ENCODE measurements at regions not wholly inside any gene's neighbourhood (a gene's known extent, or its start where the extent isn't known, plus 50 kb on each side); places are given as distances from the start of the nearest gene placed in this dataset.
A peak's percentile ranks its signal among the peaks of the same experiment; 100 is the strongest.
"Not testable (repeated sequence)": the region's sequence is repeated elsewhere in the genome, so short reads cannot be mapped to it uniquely, and the experiment has no call there.

DNA sequence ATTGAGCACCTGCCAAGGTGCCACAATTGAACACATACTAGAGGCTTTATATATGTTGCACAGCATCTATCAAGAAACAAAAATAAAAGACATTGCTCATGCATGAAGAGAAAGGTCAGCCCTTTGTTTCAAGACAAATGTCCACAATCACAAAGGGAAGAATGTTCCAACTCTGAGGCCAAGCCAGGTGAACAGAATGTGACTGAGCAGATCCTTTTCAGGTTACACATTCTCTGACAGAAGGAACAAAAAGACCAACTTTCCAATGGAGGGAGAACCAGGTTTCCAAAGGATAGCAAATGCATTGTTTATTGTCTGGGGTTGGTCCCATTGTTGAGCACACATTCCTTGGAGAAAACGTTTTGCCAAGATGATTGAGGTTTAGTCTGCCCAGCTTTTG lies 50.2 kb upstream of the FAM174B start:
- no peak for DNase-seq

DNA sequence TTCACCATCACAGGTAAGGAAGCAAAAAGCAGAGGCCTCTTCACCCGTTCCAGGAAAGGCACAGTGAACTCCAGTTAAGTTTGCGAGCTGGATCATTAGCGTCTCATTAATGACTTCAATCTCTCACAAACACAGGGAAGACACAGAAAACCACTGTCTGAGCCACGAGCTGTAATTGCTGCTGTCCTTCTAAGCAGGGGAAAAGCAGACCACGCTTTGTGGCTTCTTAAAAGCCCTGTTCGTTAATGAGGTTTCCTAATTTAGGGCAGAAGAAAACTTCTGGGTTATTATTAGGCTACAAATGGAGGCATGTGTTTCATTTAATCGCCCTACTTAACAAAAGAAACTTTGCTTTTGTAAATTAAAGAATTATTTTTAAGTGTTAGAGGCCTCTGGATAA lies 50.6 kb upstream of the FAM174B start:
- DNase-seq: no peak

DNA sequence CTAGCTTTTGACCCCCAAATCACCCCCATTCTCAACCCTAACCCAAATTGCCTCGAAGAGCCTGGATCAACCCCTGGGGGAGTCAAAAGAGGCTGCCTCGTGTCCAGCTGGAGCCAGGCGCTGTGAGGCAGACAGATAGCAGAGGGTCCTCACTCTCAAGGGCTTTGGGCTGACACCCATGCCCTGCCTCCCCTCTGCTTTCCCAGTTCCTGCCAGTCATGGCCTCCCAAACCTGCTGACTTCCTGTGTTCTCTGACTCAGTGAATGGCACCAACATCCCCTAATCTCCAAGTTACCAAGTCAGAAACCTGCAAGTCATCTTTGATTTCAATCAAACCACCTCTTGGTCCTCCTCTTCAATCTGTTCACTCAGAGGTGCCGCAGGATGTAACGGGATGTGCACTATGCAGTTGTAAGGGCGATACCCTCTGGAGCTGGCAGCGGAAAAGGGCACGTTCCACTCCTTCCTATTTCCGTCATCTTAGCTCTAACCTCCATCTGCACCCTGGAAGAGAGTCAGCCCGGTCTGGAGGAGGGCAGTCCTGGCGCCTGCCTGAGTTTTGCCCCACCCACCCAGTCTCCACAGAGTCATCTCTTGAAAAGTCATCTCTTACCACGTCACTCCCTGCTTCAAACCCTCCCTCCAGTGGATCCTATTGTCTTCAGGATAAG lies 52.4 kb upstream of the FAM174B start:
- no peak for DNase-seq

DNA sequence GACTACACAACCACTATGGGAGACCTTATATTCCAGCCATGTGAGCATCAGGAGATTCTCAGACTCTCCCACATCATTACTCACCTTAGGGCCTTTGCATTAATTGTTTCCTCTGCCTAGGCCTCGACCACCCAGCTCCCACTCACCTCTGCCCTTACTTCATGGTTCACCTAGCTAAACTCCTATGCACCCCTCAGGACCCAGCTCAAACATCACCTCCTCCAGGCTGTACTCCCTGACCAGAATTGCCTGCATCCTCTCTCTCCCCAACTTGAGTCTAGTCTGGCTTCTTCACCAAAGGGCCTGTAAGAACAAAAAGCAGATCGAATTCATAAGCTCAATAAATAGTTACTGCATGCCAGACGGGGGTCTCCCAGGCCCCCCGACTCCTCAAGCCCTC lies 53.1 kb upstream of the FAM174B start:
- no peak for DNase-seq

DNA sequence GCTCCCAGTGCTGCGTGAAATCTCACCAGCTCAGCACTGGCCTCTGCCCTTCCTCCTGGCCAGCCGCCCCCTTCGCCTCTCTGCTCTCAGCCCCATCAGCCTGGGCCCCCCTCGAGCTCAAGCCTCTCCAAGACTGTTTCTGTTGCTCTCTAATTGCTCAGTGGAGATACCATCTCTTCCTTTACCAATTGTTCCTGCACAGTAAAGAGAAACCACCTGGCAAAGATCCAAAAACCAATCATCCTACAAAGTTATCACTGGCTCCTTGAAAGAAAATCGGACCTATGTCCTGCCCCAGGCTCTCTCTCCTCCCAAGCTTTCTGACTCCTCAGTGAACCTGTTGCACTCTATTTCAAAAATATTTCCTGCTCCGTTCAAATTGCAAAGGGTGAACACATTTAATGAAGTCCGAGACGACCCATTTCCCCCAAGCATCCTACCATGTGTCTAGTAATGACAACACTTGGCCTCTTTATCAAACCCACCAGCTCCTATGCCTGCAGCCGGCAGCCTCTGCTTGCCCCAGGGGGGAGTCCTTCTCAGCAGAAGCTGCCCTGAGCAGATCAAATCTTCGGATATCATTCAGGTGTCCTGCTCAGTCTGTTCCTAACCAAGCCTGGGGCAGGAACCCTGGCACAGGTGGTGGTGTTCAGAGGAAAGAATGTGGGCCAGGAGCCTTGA lies 53.7 kb upstream of the FAM174B start:
- DNase-seq: no peak

DNA sequence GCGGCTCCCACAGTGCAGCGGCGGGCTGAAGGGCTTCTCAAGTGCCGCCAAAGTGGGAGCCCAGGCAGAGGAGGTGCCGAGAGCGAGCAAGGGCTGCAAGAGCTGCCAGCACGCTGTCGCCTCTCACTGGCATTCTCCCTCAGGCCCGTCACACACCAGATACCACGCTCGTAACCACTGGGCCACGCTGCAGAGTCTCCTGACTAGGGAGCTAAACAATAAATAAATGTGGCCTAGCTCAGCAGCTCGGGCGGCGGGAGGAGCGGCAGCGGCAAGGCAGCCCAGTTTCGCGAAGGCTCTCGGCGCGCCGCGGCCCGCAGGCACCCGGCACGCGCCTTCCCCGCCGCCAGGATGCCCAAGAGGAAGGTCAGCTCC lies 55.9 kb upstream of the FAM174B start:
- no peak for DNase-seq

DNA sequence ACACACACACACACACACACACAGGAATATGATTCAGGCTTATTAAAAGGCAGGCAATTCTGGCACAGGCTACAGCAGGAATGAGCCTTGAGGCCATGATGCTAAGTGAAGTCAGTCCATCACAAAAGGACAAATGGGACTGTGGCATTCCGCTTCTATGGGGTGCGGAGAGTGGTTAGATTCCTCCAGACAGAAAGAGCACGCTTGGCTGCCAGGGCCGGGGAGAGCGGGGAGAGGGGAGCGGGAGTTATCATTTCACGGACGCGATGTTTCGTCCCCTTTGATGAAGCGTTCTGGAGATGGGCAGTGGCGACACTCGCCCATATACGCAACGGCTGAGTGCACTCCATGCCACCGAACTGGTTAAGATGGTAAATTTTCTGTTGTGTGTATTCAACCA lies 58.5 kb upstream of the FAM174B start:
- no peak for DNase-seq

DNA sequence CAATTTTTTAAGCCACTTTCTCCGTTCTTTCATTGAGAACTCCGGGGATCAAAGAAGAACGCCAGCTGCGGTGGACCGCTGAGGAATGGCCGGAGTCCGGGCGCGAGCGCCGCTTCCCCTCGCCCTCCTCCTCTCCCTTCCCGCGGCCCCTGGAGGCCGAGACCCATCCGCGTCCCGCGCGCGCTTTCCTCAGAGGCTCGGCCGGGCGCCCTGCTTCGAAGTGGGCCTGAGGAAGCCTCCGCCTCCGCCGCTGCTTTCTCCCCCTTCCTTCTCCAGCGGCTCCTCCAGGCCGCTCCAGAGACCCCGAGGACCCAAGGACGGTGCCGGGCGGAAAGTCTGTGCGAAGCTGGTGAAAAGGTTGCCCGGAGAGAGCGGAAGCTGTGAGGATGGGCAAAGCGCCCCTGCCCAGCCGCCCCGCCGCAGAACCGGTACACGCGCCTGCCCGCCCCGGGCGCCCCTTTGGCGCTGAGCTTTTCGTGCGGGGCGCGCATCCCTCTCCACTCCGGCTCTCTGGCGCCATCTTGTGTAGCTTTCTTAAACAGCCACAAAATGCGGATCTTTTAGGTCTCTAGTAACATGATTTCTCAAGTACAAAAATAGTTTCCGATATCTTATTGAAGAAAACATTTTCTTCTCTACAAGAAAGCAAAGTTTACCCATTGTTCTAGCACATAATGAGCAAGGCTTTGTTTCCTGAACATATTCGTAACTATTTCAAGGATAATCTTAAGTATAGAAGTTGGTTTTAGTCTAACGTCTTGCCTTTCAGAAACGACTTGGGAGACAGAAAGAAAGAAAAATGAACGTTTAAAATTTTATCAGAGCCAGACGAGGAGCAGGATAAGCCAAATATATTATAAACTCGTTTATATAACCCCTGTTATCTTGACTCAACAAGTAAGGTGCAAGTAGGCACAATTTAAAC lies 59.2 kb upstream of the FAM174B start:
- peak; percentile 73 for DNase-seq

DNA sequence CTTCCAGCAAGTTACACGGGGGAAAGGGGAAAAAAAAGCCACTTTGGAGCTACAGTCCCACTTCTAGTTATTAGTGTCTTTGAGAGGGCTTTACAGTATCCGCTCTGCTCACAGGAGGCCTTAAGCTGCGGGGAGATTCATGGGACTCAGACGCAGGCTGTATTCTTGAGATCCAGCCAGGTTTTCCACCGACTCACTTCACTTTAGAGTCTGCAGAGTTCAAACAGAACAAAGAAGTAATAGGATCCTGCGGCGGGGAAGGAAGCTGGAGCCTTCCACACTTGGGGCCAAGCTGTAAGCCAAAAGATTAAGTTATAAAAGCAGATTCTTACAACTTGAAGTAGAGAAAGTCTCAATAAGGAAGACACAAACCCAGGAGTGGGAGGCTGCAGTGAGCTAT lies 60.2 kb upstream of the FAM174B start:
- no peak for DNase-seq

DNA sequence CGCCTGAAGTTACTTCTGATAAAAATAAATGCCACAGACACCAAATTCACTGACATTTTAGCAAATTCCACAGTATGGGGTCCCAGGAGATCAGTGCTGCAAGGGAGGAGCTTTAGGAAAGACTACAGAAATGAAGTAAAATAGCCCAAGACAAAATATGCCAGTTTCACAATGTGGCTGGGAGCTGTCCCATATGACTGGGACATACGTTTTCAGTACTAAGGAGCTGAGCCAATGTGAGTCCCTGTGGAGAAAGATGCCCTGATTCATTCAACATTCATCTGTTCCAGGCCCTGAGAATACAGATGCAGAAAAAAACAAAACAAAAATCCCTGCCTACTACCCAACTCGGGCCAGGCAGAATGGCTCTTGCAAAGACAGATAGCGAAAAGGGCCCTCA lies 63.4 kb upstream of the FAM174B start:
- no peak for DNase-seq

DNA sequence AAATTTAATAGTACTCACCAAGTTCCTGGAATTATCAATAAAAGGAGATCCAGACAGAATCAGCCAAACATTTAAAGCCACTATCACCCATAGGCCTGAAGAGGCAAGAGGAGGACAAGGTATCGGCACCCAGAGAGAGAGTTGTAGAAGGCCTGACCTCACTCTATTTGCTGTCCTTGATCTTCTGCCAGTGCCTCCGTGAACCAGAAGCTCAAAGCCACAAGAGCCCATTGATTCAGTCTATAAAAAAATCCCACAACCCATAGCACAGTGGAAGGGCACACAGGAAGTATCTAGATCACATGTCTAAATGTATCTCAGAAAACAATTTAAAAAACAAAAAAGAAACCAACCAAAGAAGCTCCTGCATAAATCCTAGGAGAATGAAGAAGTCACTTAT lies 68.6 kb upstream of the FAM174B start:
- DNase-seq: no peak

DNA sequence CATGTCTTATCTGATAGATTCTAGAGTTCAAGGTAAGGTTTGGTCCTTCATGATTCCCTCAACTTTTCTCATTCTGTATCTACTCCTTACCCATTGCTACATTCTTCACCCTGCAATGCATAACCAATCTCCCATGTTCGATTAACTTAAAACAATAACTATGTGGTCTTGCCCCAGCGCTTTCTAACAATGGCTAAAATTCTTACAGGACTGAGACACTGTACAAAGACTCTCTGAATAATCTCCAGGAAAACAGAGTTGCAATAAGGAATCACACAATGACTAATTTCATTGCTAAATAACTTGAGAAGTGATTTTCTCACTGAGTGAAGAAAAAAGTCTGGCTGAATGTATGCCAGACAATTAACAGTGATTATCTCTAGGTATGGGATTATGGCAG lies 69.6 kb upstream of the FAM174B start:
- no peak for DNase-seq

DNA sequence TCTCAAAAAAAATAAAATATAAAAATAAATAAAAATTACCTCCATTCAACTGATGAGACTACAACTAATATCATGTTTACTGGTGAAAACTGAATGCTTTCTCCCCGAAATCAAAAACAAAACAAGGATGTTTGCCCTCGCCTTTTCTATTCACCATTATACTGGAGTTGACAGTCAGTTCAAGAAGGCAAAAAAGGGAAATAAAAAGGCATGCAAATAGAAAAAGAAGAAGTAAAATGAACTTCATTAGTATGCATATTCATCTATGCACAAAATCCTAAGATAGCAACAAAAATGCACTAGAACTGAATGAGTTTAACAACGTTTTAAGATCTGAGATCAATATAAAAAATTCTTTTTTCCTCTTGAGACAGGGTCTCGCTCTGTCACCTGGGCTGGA lies 72.7 kb upstream of the FAM174B start:
- DNase-seq: no peak

DNA sequence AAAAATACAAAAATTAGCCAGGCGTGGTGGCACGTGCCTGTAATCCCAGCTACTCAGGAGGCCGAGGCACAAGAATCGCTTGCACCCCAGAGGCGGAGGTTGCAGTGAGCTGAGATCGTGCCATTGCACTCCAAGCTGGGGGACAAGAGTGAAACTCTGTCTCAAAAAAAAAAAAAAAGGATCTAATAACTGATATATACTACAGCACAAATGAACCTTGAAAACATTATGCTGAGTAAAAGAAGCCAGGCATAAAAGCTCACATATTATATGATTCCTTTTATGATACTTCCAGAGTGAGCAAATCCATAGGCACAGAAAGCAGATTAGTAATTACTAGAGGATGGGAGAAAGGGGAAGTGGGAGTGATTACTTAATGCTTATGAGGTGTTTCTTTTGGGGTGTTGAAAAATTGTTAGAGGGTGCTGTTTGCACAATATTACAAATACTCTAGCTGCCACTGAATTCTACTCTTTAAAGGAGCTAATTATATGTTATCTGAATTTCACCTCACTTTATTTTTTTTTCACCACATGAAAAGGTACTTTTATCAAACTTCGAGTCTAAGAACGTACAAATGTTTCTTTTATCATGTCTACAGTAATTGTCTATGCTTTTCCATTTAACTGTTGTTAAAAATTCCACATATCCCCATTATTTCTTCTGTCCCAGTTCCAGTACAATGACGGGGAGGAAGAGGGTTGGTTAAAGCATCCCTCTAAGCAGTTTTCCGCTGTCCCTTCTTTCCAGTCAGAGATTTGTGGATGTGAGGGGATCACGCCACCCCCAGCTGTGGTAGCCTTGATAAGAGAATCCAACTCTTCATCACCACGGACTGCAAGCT lies 77.7 kb upstream of the FAM174B start:
- DNase-seq: no peak

DNA sequence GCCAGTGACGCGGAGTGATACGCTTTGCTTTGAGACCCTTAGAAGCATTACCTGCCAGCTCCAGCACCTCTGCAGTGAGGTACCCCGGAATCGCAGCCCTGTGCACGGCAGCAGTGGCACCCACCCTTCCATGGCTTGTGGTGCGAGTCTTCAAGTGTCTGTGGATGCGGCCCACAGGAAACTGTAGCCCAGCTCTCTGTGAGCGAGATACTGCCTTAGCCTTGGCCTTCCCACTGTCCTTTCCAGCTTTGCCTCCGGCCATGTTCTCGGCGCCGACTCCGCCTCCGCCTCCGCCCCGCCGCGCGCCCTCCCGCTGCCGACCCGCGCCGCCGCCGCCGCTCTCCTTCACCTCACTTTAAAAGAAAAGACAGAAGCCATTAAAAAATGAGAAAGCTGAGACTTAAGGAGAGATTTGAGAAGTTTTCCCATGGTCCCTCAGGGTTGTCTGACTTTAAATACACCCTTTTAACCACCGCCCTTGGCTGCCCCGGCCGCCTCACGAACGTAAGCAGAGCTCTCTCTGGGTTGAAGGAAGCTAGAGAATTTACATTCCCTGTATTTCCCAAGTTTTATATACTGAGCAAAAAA lies 78.5 kb upstream of the FAM174B start:
- DNase-seq: peak; percentile 19

DNA sequence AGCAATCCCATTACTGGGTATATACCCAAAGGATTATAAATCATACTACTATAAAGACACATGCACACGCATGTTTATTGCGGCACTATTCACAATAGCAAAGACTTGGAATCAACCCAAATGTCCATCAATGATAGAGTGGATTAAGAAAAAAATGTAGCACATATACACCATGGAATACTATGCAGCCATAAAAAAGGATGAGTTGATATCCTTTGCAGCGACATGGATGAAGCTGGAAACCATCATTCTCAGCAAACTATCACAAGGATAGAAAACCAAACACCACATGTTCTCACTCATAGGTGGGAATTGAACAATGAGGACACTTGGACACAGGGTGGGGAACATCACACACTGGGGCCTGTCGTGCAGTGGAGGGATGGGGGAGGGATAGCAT lies 83.7 kb upstream of the FAM174B start:
- not testable (repeated sequence) for DNase-seq

DNA sequence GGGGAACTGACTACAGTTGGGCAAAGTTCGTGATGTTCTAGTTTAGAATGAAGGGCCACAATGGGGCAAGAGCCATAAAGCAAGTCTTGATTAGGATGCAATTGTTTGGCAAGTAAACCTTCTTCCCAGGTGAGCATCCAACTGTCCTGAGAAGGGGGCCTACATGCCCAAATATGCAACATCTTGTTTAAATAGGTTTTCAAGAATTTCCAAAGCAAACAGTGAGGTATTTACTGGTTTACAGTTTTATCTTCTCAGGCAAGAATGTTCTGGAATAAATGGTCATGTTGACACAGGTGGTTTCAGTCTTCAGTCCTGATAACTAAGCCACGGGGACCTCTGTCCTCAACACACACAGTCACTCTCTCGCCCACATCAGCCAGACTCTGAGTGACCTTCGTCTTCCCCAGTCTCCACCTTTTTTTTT lies 90.3 kb upstream of the FAM174B start:
- no peak for DNase-seq

DNA sequence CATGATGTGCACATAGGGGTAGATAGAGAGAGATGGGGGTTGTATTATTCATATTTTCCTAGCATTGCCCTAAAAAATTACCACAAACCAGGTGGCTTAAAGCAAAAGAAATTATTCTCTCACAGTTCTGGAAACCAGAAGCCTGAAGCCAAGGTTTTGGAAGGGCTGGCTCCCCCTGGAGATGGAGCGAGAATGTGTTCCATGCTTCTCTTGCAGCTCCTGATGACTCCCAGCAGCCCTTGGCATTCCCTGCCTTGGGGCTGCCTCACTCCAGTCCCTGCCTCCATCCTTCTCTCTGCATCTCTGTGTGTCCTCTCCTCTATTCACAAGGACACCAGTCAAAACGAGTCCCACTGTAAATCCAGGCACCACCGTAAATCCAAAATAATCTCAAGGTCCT lies 91.5 kb upstream of the FAM174B start:
- DNase-seq: no peak

DNA sequence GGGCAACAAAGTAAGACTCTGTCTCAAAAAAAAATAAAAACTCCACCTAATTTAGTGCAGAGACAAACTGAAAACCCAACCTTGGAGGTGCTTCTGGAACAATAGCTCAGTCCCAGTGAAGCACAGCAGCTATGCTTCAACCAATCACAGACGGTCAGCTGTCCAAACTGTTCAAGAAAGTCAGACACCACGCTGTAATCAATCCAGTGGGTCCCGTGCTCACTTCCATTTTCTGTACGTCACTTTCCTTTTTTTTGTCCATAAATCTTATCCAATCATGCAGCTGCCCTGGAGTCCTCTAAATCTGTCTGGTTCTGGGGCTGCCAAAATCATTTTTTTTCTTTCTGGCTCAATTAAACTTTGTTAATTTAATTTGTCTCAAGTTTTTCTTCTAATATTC lies 93.6 kb upstream of the FAM174B start:
- DNase-seq: no peak

DNA sequence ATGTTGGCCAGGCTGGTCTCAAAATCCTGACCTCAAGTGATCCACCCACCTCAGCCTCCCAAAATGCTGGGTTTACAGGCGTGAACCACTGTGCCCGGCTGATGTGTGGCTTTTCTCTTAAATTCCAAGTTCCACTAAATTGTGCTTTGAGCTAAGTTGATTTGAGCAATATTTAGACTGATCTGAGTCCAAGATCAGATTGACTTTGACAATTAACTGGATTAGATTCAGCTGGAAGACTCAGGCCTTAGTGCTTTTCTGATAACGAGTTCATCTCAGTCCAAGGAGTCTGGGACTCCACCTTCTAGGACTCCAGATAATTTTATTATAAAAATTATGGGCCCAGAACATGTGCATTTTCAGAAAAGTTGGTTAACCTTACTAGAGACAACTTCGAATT lies 94.4 kb upstream of the FAM174B start:
- no peak for DNase-seq

DNA sequence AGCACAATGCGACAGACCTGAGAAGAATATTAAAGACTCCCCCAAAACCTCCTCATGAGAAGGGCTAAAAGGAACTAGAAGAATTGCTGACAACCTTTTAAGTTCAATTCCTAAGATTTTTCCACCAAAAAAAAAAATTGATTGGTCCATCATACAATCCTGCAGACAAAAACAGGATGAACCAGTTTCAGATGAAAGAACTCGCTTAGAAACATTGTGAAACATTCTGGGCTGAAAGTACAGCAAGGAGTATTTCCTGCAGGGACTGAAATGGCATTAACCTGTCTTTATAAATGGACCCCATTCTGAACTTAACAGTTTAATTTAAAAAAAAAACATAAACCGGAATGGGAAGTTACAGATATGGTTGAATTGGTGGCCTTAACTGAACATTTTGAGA lies 96.0 kb upstream of the FAM174B start:
- no peak for DNase-seq

DNA sequence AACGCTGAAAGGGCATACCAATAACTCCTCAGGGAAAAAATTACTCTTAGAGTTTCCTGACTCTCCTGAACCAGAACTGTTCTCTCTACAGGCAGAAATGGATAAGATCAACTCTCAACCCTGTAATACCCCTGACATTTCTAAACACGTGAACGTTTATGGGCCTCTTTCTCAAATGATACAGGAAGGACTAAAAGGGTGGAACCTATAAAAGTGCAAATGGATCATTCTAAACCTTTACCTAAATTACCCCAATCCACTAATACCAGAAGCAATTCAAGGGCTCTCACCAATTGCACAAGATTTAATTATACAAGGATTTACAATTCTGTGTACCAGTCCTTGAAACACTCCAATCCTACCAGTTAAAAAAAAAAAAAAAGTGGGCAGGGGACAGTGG lies 98.0 kb upstream of the FAM174B start:
- DNase-seq: no peak

DNA sequence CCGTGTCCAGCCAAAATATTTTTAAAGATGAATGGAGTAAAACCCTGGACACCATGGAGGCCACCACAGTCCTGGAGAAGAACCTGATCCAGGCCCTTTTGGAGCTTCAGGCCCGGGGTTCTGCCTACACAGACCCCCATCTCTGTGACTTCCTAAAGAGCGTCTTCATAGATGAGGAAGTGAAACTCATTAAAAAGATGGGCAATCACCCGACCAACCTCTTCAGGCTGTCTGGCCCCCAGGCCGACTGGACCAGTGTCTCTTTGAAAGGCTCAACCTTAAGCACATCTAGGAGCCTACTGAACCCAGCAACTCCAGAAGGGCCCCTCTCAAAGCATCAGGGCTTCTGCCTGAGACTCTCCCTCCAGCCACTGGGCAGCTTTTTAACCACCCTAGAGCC lies 107.9 kb upstream of the FAM174B start:
- no peak for DNase-seq

Measured in CD4-positive, alpha-beta T cell treated with Interleukin-12 subunit alpha and Interleukin-12 subunit beta, for 1 hour (primary cell).